HEK293 (cell line): ENCODE measurements at regions not wholly inside any gene's neighbourhood (a gene's known extent, or its start where the extent isn't known, plus 50 kb on each side); places are given as distances from the start of the nearest gene placed in this dataset.

Source experiments
- YY1 ChIP-seq: fragments of 450-650 bp; formaldehyde crosslinking; IDR thresholded peaks from 2 replicates; pipeline ENCODE4 v1.5.1; 2018; ENCODE audit warnings: missing biosample characterization, missing genetic modification characterization
- ZNF529 ChIP-seq: fragments of 450-650 bp; formaldehyde crosslinking; IDR thresholded peaks from 2 replicates; pipeline ENCODE4 v1.5.1; 2017; ENCODE audit warnings: missing genetic modification characterization, missing biosample characterization; ENCODE audit not compliant: insufficient replicate concordance
- TF ChIP-seq, protein P1 (sequence below): fragments of 450-650 bp; formaldehyde crosslinking; IDR thresholded peaks from 2 replicates; pipeline ENCODE4 v1.5.1; 2016; ENCODE audit warnings: missing biosample characterization, missing genetic modification characterization

DNA sequence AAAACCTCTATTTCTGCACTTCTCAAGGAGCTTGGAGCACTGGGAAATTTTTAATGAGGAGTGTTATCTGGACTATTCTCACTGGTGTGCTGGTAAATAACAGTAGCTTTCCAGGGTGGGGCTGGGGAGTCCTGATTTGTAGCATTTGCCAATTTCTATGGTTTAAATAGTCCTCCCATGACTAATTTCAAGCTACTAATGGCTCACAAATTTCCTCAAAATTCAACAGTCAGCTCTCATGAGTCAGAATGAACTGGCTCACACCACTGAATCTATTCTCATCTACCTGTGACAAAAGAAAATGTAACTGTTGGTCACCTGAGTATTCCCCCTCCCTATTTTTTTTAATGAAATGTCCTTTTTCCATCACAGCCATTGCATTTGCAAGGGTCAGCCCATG is 449.6 kb downstream of the KIF16B start:
- TF ChIP-seq, protein P1, sequence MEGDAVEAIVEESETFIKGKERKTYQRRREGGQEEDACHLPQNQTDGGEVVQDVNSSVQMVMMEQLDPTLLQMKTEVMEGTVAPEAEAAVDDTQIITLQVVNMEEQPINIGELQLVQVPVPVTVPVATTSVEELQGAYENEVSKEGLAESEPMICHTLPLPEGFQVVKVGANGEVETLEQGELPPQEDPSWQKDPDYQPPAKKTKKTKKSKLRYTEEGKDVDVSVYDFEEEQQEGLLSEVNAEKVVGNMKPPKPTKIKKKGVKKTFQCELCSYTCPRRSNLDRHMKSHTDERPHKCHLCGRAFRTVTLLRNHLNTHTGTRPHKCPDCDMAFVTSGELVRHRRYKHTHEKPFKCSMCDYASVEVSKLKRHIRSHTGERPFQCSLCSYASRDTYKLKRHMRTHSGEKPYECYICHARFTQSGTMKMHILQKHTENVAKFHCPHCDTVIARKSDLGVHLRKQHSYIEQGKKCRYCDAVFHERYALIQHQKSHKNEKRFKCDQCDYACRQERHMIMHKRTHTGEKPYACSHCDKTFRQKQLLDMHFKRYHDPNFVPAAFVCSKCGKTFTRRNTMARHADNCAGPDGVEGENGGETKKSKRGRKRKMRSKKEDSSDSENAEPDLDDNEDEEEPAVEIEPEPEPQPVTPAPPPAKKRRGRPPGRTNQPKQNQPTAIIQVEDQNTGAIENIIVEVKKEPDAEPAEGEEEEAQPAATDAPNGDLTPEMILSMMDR (tag by site-specific recombination): no peak
- TF ChIP-seq YY1 (no peak), ZNF529 (no peak)
